Trophoblast cell (in vitro differentiated cells and primary cell): ENCODE measurements at regions not wholly inside any gene's neighbourhood (a gene's known extent, or its start where the extent isn't known, plus 50 kb on each side); places are given as distances from the start of the nearest gene placed in this dataset.

Experiments
- DNase-seq, 2 donors: peaks; one replicate each; pipeline ENCODE4 v3.0.0-alpha.2; 2016
- H2AFZ ChIP-seq: 2 replicates; pipeline ENCODE4 v1.6.1; 2013; ENCODE audit warnings: low read length, moderate library complexity, mild to moderate bottlenecking; ENCODE audit not compliant: insufficient read depth, poor library complexity
- H2AK5ac ChIP-seq: 2 replicates; pipeline ENCODE4 v1.6.1; 2013; ENCODE audit warnings: mild to moderate bottlenecking, low read length
- H2BK120ac ChIP-seq: 2 replicates; pipeline ENCODE4 v1.6.1; 2013; ENCODE audit warnings: low read length, mild to moderate bottlenecking, moderate library complexity; ENCODE audit not compliant: insufficient read depth, poor library complexity
- H2BK12ac ChIP-seq: 2 replicates; pipeline ENCODE4 v1.6.1; 2013; ENCODE audit warnings: mild to moderate bottlenecking, low read length, moderate library complexity
- H2BK5ac ChIP-seq: 2 replicates; pipeline ENCODE4 v1.6.1; 2013; ENCODE audit warnings: low read length, low read depth, moderate library complexity, mild to moderate bottlenecking; ENCODE audit not compliant: poor library complexity
- H3K14ac ChIP-seq: 2 replicates; pipeline ENCODE4 v1.6.1; 2013; ENCODE audit warnings: mild to moderate bottlenecking, low read length
- H3K18ac ChIP-seq: 2 replicates; pipeline ENCODE4 v1.6.1; 2013; ENCODE audit warnings: mild to moderate bottlenecking, low read length
- H3K23ac ChIP-seq: 2 replicates; pipeline ENCODE4 v1.6.1; 2013; ENCODE audit warnings: low read length
- H3K27ac ChIP-seq: 2 replicates; pipeline ENCODE4 v1.5.1; 2013; ENCODE audit warnings: low read depth, mild to moderate bottlenecking, inconsistent platforms, low read length, moderate library complexity
- H3K27me3 ChIP-seq: 2 replicates; pipeline ENCODE4 v1.6.1; 2013; ENCODE audit warnings: inconsistent platforms, mild to moderate bottlenecking, low read length, moderate library complexity; ENCODE audit not compliant: insufficient read depth
- H3K36me3 ChIP-seq, 2 experiments: 1 replicate in 1 of 2; 2 replicates in 1 of 2; pipeline ENCODE4 v1.6.1; 2013; ENCODE audit warnings: low read length in 2 of 2, mild to moderate bottlenecking in 2 of 2, moderate library complexity in 1 of 2; ENCODE audit not compliant: insufficient read depth in 2 of 2, control insufficient read depth in 1 of 2
- H3K4ac ChIP-seq: 2 replicates; pipeline ENCODE4 v1.6.1; 2013; ENCODE audit warnings: low read depth, mild to moderate bottlenecking, low read length, moderate library complexity
- H3K4me1 ChIP-seq, 2 experiments: 1 replicate in 1 of 2; 2 replicates in 1 of 2; pipeline ENCODE4 v1.6.1; 2013; ENCODE audit warnings: low read length in 2 of 2, mild to moderate bottlenecking in 2 of 2, moderate library complexity in 1 of 2; ENCODE audit not compliant: insufficient read depth in 2 of 2, control insufficient read depth in 1 of 2
- H3K4me2 ChIP-seq: 2 replicates; pipeline ENCODE4 v1.6.1; 2013; ENCODE audit warnings: inconsistent platforms, mild to moderate bottlenecking, low read length, moderate library complexity
- H3K4me3 ChIP-seq: 2 replicates; pipeline ENCODE4 v1.5.1; 2013; ENCODE audit warnings: mild to moderate bottlenecking, low read depth, low read length, inconsistent platforms
- H3K79me1 ChIP-seq: one replicate; pipeline ENCODE4 v1.6.1; 2013; ENCODE audit warnings: low read length
- H3K79me2 ChIP-seq: 2 replicates; pipeline ENCODE4 v1.6.1; 2013; ENCODE audit warnings: low read length, mild to moderate bottlenecking; ENCODE audit not compliant: control insufficient read depth, insufficient read depth, poor library complexity
- H3K9ac ChIP-seq: 2 replicates; pipeline ENCODE4 v1.6.1; 2013; ENCODE audit warnings: mild to moderate bottlenecking, low read length
- H3K9me3 ChIP-seq: 2 replicates; pipeline ENCODE4 v1.6.1; 2013; ENCODE audit warnings: low read depth, mild to moderate bottlenecking, control low read depth, inconsistent platforms, low read length; ENCODE audit not compliant: insufficient read depth
- H4K12ac ChIP-seq: 2 replicates; pipeline ENCODE4 v1.6.1; 2013; ENCODE audit warnings: low read depth, mild to moderate bottlenecking, low read length, moderate library complexity
- H4K8ac ChIP-seq: 2 replicates; pipeline ENCODE4 v1.6.1; 2013; ENCODE audit warnings: low read depth, mild to moderate bottlenecking, low read length, moderate library complexity
- H4K91ac ChIP-seq: one replicate; pipeline ENCODE4 v1.6.1; 2013; ENCODE audit warnings: low read depth, mild to moderate bottlenecking, low read length, moderate library complexity
- WGBS: extraction: QIAGEN DNeasy Blood & Tissue Kit; methylation state at CpG from one replicate; pipeline ENCODE4 v1.1.7; 2013; ENCODE audit warnings: missing lambda C conversion rate; ENCODE audit not compliant: insufficient read length, insufficient coverage; ENCODE audit errors: extremely low coverage; 5-methylcytosine and 5-hydroxymethylcytosine counted together

- Histone ChIP-seq H3K79me1 (no peaks in the 10 kb centered on the region), H3K4me3 (no peak overlapping the region)
These were observed 1377.2 kb downstream of the CDY2B start for GRCh38 chrY:16502733-16503214.

GRCh38 chrY:16490706-16491105 is 1389.3 kb downstream of the CDY2B start:
- H4K12ac ChIP-seq = no peak overlapping the region
- no CpG with 5 or more reads among the region's 3 CpGs for WGBS
- no peak overlapping the region for H2BK120ac ChIP-seq
- H3K23ac ChIP-seq = no peak overlapping the region
- no peak overlapping the region for H4K91ac ChIP-seq
- H3K27me3 ChIP-seq = no peaks in the 10 kb centered on the region
- no peak overlapping the region for H3K18ac ChIP-seq
- H3K9me3 ChIP-seq = no peaks in the 10 kb centered on the region
- H3K27ac ChIP-seq = no peak overlapping the region
- no peak overlapping the region for H4K8ac ChIP-seq
- no peak overlapping the region for H3K9ac ChIP-seq
- H2BK12ac ChIP-seq = no peak overlapping the region
- no peak overlapping the region for H2BK5ac ChIP-seq
- peaks cover 0 to 2% of the 10 kb centered on the region in 2 experiments for H3K4me1 ChIP-seq
- H2AK5ac ChIP-seq = no peak overlapping the region
- no peak for DNase-seq
- no peaks in the 10 kb centered on the region for H3K36me3 ChIP-seq
- H3K79me1 ChIP-seq = peaks cover 2% of the 10 kb centered on the region
- no peak overlapping the region for H3K14ac ChIP-seq
- no peaks in the 10 kb centered on the region for H3K79me2 ChIP-seq
- H2AFZ ChIP-seq = no peak overlapping the region
- H3K4ac ChIP-seq = no peak overlapping the region
- no peak overlapping the region for H3K4me3 ChIP-seq
- H3K4me2 ChIP-seq = no peak overlapping the region

More at GRCh38 chrY:16502733-16503214, 1377.2 kb downstream of the CDY2B start:
- H2AFZ ChIP-seq = no peak overlapping the region
- no peaks in the 10 kb centered on the region for H3K36me3 ChIP-seq
- H4K8ac ChIP-seq = no peak overlapping the region
- no peak overlapping the region for H3K4ac ChIP-seq
- no peaks in the 10 kb centered on the region for H3K27me3 ChIP-seq
- no peak overlapping the region for H4K91ac ChIP-seq
- no peak overlapping the region for H3K14ac ChIP-seq
- no peak overlapping the region for H2BK120ac ChIP-seq
- no peak overlapping the region for H3K9ac ChIP-seq
- no peaks in the 10 kb centered on the region for H3K4me1 ChIP-seq
- no peaks in the 10 kb centered on the region for H3K79me2 ChIP-seq
- no peak overlapping the region for H3K23ac ChIP-seq
- H3K18ac ChIP-seq = no peak overlapping the region
- 100% methylated on average over 1 of the region's 3 CpGs for WGBS
- no peak overlapping the region for H3K4me2 ChIP-seq
- DNase-seq = no peak
- no peak overlapping the region for H2BK5ac ChIP-seq
- no peak overlapping the region for H4K12ac ChIP-seq
- no peak overlapping the region for H2AK5ac ChIP-seq
- no peak overlapping the region for H3K27ac ChIP-seq
- H3K9me3 ChIP-seq = no peaks in the 10 kb centered on the region
- no peak overlapping the region for H2BK12ac ChIP-seq

- peaks cover 2% of the 10 kb centered on the region for H3K79me1 ChIP-seq
- no peak overlapping the region for H3K4me2 ChIP-seq
- no peak overlapping the region for H3K4me3 ChIP-seq
- H3K79me2 ChIP-seq = no peaks in the 10 kb centered on the region
- H2AK5ac ChIP-seq = no peak overlapping the region
- H2BK120ac ChIP-seq = no peak overlapping the region
- H4K91ac ChIP-seq = no peak overlapping the region
- H3K4me1 ChIP-seq = no peaks in the 10 kb centered on the region
- no peak for DNase-seq
- H2BK5ac ChIP-seq = no peak overlapping the region
- H4K12ac ChIP-seq = no peak overlapping the region
- H3K14ac ChIP-seq = no peak overlapping the region
- no peaks in the 10 kb centered on the region for H3K9me3 ChIP-seq
- no CpG with 5 or more reads among the region's 2 CpGs for WGBS
- no peak overlapping the region for H2AFZ ChIP-seq
- no peaks in the 10 kb centered on the region for H3K27me3 ChIP-seq
- H4K8ac ChIP-seq = no peak overlapping the region
- H2BK12ac ChIP-seq = no peak overlapping the region
- H3K36me3 ChIP-seq = no peaks in the 10 kb centered on the region
- no peak overlapping the region for H3K23ac ChIP-seq
- no peak overlapping the region for H3K27ac ChIP-seq
- no peak overlapping the region for H3K4ac ChIP-seq
- no peak overlapping the region for H3K18ac ChIP-seq
- no peak overlapping the region for H3K9ac ChIP-seq
These were observed 1393.3 kb downstream of the CDY2B start for GRCh38 chrY:16486696-16487215.

- no peak overlapping the region for H3K9ac ChIP-seq
- no peak overlapping the region for H3K27ac ChIP-seq
- no peak overlapping the region for H3K23ac ChIP-seq
- no peak overlapping the region for H4K91ac ChIP-seq
- H3K79me1 ChIP-seq = no peaks in the 10 kb centered on the region
- H3K18ac ChIP-seq = no peak overlapping the region
- H2AFZ ChIP-seq = no peak overlapping the region
- H3K4me1 ChIP-seq = no peaks in the 10 kb centered on the region
- no peak overlapping the region for H2AK5ac ChIP-seq
- H3K27me3 ChIP-seq = no peaks in the 10 kb centered on the region
- H3K4me2 ChIP-seq = no peak overlapping the region
- H4K12ac ChIP-seq = no peak overlapping the region
- no peaks in the 10 kb centered on the region for H3K9me3 ChIP-seq
- no peak overlapping the region for H3K14ac ChIP-seq
- no peak overlapping the region for H3K4me3 ChIP-seq
- no peaks in the 10 kb centered on the region for H3K36me3 ChIP-seq
- H2BK5ac ChIP-seq = no peak overlapping the region
- DNase-seq = no peak
- no peak overlapping the region for H3K4ac ChIP-seq
- H2BK120ac ChIP-seq = no peak overlapping the region
- H2BK12ac ChIP-seq = no peak overlapping the region
- no peak overlapping the region for H4K8ac ChIP-seq
- H3K79me2 ChIP-seq = no peaks in the 10 kb centered on the region
These were observed 1400.0 kb downstream of the CDY2B start for GRCh38 chrY:16480031-16480430.
